CD4-positive, alpha-beta T cell treated with Interleukin-15 for 1 hour (primary cell): ENCODE measurements at regions not wholly inside any gene's neighbourhood (a gene's known extent, or its start where the extent isn't known, plus 50 kb on each side); places are given as distances from the start of the nearest gene placed in this dataset.
"Not testable (repeated sequence)": the region's sequence is repeated elsewhere in the genome, so short reads cannot be mapped to it uniquely, and the experiment has no call there.

Experiments
- DNase-seq: peaks from one replicate; pipeline ENCODE4 v3.0.0-alpha.2; 2020

- no peak for DNase-seq
Measured at GRCh38 chrX:39421006-39421405, 619.7 kb downstream of the MID1IP1 start.

- DNase-seq, result no peak
Measured at GRCh38 chrX:39425124-39425806, 624.0 kb downstream of the MID1IP1 start.

- no peak for DNase-seq
Measured at GRCh38 chrX:39426101-39426500, 624.8 kb downstream of the MID1IP1 start.

GRCh38 chrX:39427492-39427891 is 626.2 kb downstream of the MID1IP1 start:
- DNase-seq, result no peak

GRCh38 chrX:39427906-39428305 is 626.6 kb downstream of the MID1IP1 start:
- no peak for DNase-seq

- no peak for DNase-seq
Measured at GRCh38 chrX:39430551-39430950, 629.3 kb downstream of the MID1IP1 start.

- no peak for DNase-seq
Measured at GRCh38 chrX:39431893-39432292, 630.6 kb downstream of the MID1IP1 start.

- not testable (repeated sequence) for DNase-seq
Measured at GRCh38 chrX:39434671-39435070, 633.4 kb downstream of the MID1IP1 start.

GRCh38 chrX:39436538-39436937 is 635.3 kb downstream of the MID1IP1 start:
- not testable (repeated sequence) for DNase-seq

- no peak for DNase-seq
Measured at GRCh38 chrX:39437670-39438441, 636.6 kb downstream of the MID1IP1 start.

- no peak for DNase-seq
Measured at GRCh38 chrX:39438603-39439602, 637.6 kb downstream of the MID1IP1 start.

GRCh38 chrX:39439906-39440798 is 638.9 kb downstream of the MID1IP1 start:
- no peak for DNase-seq

- DNase-seq, result no peak
Measured at GRCh38 chrX:39440799-39441284, 639.6 kb downstream of the MID1IP1 start.

GRCh38 chrX:39442332-39442731 is 641.1 kb downstream of the MID1IP1 start:
- DNase-seq, result no peak

- DNase-seq, result no peak
Measured at GRCh38 chrX:39443240-39443639, 642.0 kb downstream of the MID1IP1 start.

GRCh38 chrX:39445336-39445735 is 644.1 kb downstream of the MID1IP1 start:
- no peak for DNase-seq

- no peak for DNase-seq
Measured at GRCh38 chrX:39449352-39449751, 648.1 kb downstream of the MID1IP1 start.

GRCh38 chrX:39450234-39450977 is 647.4 kb downstream of the BCOR start:
- DNase-seq, result no peak

- no peak for DNase-seq
Measured at GRCh38 chrX:39451046-39451445, 646.7 kb downstream of the BCOR start.

- no peak for DNase-seq
Measured at GRCh38 chrX:39452401-39452800, 645.4 kb downstream of the BCOR start.
